ENCODE measurements at regions not wholly inside any gene's neighbourhood (a gene's known extent, or its start where the extent isn't known, plus 50 kb on each side); places are given as distances from the start of the nearest gene placed in this dataset.
A peak's percentile ranks its signal among the peaks of the same experiment; 100 is the strongest.

DNA sequence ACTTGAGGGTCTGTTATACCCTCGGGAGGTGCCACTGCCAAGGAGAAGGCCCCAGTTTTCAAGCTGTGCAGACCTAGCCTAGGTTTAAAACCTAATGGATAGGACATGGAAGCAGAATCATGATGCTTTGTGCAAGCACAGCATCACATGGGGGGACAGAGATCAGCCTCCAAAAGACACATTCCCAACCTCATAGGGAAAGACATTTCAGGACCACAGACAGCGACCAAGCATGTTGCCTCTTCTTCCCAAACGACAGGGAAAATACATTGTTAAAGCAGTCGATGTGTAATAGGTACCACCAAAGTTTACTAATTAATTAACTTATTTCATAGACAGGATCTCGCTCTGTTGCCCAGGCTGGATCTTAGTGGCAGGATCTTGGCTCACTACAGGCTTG, 573.9 kb downstream of the TCERG1L start:
- Histone ChIP-seq H3K9me3 (ENCODE audit: low read depth) (no peaks in the 10 kb centered on the region), H3K27me3 (no peaks in the 10 kb centered on the region), H3K27ac (no peak overlapping the region), H3K4me3 (no peak overlapping the region), H3K36me3 (no peaks in the 10 kb centered on the region), H3K4me1 (ENCODE audit: low read depth) (no peaks in the 10 kb centered on the region)
- TF ChIP-seq, protein P1, sequence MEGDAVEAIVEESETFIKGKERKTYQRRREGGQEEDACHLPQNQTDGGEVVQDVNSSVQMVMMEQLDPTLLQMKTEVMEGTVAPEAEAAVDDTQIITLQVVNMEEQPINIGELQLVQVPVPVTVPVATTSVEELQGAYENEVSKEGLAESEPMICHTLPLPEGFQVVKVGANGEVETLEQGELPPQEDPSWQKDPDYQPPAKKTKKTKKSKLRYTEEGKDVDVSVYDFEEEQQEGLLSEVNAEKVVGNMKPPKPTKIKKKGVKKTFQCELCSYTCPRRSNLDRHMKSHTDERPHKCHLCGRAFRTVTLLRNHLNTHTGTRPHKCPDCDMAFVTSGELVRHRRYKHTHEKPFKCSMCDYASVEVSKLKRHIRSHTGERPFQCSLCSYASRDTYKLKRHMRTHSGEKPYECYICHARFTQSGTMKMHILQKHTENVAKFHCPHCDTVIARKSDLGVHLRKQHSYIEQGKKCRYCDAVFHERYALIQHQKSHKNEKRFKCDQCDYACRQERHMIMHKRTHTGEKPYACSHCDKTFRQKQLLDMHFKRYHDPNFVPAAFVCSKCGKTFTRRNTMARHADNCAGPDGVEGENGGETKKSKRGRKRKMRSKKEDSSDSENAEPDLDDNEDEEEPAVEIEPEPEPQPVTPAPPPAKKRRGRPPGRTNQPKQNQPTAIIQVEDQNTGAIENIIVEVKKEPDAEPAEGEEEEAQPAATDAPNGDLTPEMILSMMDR (IDR thresholded peaks at IDR 0.05; ENCODE audit: low read depth, low read length): no peak
- DNase-seq (ENCODE audit: low read depth in 1 of 2, low spot score in 1 of 2): peak; percentile 0 to 83

- Histone ChIP-seq H3K27me3 (no peaks in the 10 kb centered on the region), H3K27ac (no peak overlapping the region), H3K4me3 (no peak overlapping the region), H3K36me3 (no peaks in the 10 kb centered on the region), H3K4me1 (ENCODE audit: low read depth) (no peaks in the 10 kb centered on the region), H3K9me3 (ENCODE audit: low read depth) (no peaks in the 10 kb centered on the region)
- no peak for DNase-seq (ENCODE audit: low read depth in 1 of 2, low spot score in 1 of 2)
- TF ChIP-seq, protein P1 (IDR thresholded peaks at IDR 0.05; ENCODE audit: low read depth, low read length): no peak
Observed at GRCh38 chr10:130739016-130739756, 572.3 kb downstream of the TCERG1L start.

DNA sequence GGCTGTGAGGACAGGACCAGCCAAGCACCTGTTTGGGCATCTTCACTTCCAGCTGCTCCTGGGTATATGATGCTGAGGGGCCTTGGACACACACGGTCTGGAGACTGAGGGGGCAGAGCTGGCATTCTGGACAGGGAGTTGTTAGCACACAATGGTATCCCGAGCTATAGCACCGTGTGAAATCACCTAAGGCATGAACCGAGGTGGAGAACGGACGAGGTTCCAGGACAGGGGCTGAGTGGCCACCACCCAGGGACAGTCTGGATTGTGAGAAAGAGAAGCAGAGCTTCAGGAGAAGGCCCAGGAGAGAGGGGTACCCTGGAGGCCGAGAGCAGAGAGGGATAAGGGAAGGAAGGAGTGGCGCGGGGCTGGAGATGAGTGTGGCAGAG, 571.8 kb downstream of the TCERG1L start:
- Histone ChIP-seq H3K27me3 (no peaks in the 10 kb centered on the region), H3K27ac (no peak overlapping the region), H3K9me3 (ENCODE audit: low read depth) (no peaks in the 10 kb centered on the region), H3K4me1 (ENCODE audit: low read depth) (no peaks in the 10 kb centered on the region), H3K4me3 (no peak overlapping the region), H3K36me3 (no peaks in the 10 kb centered on the region)
- TF ChIP-seq, protein P1 (IDR thresholded peaks at IDR 0.05; ENCODE audit: low read depth, low read length): no peak
- DNase-seq (ENCODE audit: low read depth in 1 of 2, low spot score in 1 of 2): no peak

DNA sequence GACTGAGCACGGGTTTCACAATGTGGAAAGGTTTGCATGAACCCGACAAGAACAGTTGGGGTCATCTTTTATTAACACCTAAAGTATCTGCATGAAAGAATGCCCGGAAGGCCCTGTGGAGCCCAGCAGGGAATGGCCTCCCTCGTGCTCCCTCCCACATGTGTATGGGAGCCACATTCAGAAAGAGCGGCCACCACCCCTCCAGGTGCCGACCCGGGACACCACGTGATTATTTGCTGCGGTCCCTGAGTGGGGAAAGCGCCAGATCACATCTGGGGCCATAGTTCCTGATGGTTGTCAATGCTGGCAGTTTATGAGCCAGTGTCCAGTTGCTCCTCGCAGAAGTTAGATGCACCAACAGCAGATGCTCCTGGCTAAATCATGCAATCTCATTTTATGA, 571.4 kb downstream of the TCERG1L start:
- DNase-seq (ENCODE audit: low read depth in 1 of 2, low spot score in 1 of 2): no peak
- H3K4me3 ChIP-seq: no peak overlapping the region
- H3K27me3 ChIP-seq: no peaks in the 10 kb centered on the region
- H3K9me3 ChIP-seq (ENCODE audit: low read depth): no peaks in the 10 kb centered on the region
- no peaks in the 10 kb centered on the region for H3K4me1 ChIP-seq (ENCODE audit: low read depth)
- TF ChIP-seq, protein P1 (IDR thresholded peaks at IDR 0.05; ENCODE audit: low read depth, low read length): no peak
- no peaks in the 10 kb centered on the region for H3K36me3 ChIP-seq
- H3K27ac ChIP-seq: no peak overlapping the region

- H3K36me3 ChIP-seq: no peaks in the 10 kb centered on the region
- no peak overlapping the region for H3K27ac ChIP-seq
- no peak for DNase-seq (ENCODE audit: low read depth in 1 of 2, low spot score in 1 of 2)
- H3K4me3 ChIP-seq: no peak overlapping the region
- H3K9me3 ChIP-seq (ENCODE audit: low read depth): no peaks in the 10 kb centered on the region
- TF ChIP-seq, protein P1 (IDR thresholded peaks at IDR 0.05; ENCODE audit: low read depth, low read length): no peak
- no peaks in the 10 kb centered on the region for H3K27me3 ChIP-seq
- H3K4me1 ChIP-seq (ENCODE audit: low read depth): no peaks in the 10 kb centered on the region
Observed at GRCh38 chr10:130740915-130741750, 570.4 kb downstream of the TCERG1L start.
